ENCODE measurements at regions not wholly inside any gene's neighbourhood (a gene's known extent, or its start where the extent isn't known, plus 50 kb on each side); places are given as distances from the start of the nearest gene placed in this dataset.

DNA sequence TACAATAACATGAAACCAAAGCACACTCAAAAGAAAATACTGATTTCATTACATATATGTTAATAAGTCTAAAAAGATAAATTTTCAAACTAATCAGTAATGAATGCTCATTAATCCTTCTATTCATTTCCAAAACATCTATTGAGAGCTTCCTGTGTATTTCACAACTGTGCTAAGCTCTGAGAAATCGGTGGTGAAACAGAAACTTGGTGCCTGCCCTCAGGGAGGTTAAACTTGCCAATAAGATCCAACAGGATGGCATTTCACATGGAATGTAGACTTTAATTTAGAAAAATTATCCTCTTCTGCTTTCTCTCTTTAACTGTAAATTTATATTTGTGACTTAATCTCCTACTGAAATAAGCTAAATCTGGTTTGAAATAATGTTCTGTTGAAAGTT, 70.9 kb upstream of the SLC38A4 start:
- DNase-seq (ENCODE audit: low spot score) (no peak), FAIRE-seq (no peak), ATAC-seq (no peak)
- ChIA-PET CTCF (ENCODE audit: low intra/inter-chr PET ratio, low total read pairs) (no interaction called here), POLR2A (no interaction called here)
- intact Hi-C loops (cut with micrococcal nuclease; ENCODE audit: unreplicated experiment), result no loop called here
- no peak overlapping the region for H3K4me2 ChIP-seq (ENCODE audit: low read depth, low read length)
- in situ Hi-C loops (cut with HindIII; ENCODE audit: extremely low pct_ligation_motif_present, low pct_unique_long_range_greater_than_20kb), result no loop called here
- H3K9me3 ChIP-seq (ENCODE audit: low read length), result no peaks in the 10 kb centered on the region
- H3K27ac ChIP-seq (ENCODE audit: extremely low read length, insufficient read depth, low read length), result no peak overlapping the region
- no peaks in the 10 kb centered on the region for H3K4me1 ChIP-seq (ENCODE audit: insufficient read depth, low read length)
- no peak overlapping the region for H2AFZ ChIP-seq (ENCODE audit: low read length)
- no peaks in the 10 kb centered on the region; a peak in 1 of 5 replicates for H3K27me3 ChIP-seq (ENCODE audit: control insufficient read depth in 1 of 2, insufficient read depth in 2 of 2, low read length in 2 of 2)
- no peaks in the 10 kb centered on the region for H3K79me2 ChIP-seq (ENCODE audit: insufficient read depth, low read length)
- H3K36me3 ChIP-seq (replicated peaks in 1 of 2; ENCODE audit: control insufficient read depth in 1 of 2, insufficient read depth in 2 of 2, low read length in 2 of 2), result no peaks in the 10 kb centered on the region
- no peak overlapping the region for H3K9ac ChIP-seq (ENCODE audit: insufficient read depth, low read depth, low read length)
- H4K20me1 ChIP-seq (ENCODE audit: insufficient read depth, low read length), result no peaks in the 10 kb centered on the region
- no peak overlapping the region for H3K4me3 ChIP-seq (replicated peaks in 1 of 3; ENCODE audit: insufficient read depth in 1 of 3, low read depth in 2 of 3, low read length in 3 of 3)
- no peak for TF ChIP-seq MAFF (IDR thresholded peaks at IDR 0.05; ENCODE audit: low read depth, low read length)
- TF ChIP-seq ZNF607 (CRISPR knock-in tag; IDR thresholded peaks at IDR 0.05; ENCODE audit: borderline replicate concordance), result no peak
- no peak for TF ChIP-seq ZNF282 (IDR thresholded peaks at IDR 0.05; ENCODE audit: partially characterized antibody)
- no peak for TF ChIP-seq ZNF275 (CRISPR knock-in tag; IDR thresholded peaks at IDR 0.05; ENCODE audit: borderline replicate concordance)
- TF ChIP-seq ZNF33A (CRISPR knock-in tag; IDR thresholded peaks at IDR 0.05; ENCODE audit: borderline replicate concordance), result no peak
- no peak for TF ChIP-seq NFYB (CRISPR knock-in tag; IDR thresholded peaks at IDR 0.05)
- no peak for TF ChIP-seq STAG1 (CRISPR knock-in tag; IDR thresholded peaks at IDR 0.05)
- WGBS (ENCODE audit: low lambda C conversion rate), result 0% methylated on average over 1 of the region's 1 CpG
- BruUV-seq (replicated peaks), result no TSS peak

DNA sequence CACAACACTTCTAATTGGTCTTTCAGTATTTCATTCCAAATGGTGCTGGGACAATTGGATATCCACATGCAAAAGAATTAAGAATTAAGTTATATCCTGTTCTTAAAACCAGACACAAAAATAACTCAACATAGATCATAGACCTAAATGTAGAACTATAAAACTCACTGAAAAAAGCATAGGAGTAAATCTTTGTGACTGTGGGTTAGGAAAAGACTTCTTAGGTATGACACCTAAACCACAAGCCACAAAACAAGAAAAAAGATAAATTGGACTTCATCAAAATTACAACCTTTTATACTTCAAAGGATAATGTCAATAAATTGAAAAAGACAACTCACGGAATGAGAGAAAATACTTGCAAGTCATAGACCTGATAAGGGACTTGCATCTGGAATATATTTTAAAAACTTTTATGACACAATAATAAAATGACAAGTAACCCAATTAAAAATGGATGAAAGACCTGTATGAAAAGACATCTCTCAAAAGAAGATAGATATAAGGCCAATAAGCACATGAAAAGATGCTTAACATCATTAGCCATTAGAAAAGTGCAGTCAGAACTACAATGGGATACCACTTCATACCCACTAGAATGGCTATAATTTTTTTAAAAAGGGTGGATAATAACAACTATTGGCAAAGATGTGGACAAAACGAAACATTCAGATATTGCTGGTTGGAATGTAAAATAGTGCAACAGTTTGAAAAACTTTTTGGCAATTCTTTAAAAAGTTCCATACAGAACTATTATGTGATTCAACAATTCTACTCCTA, 72.5 kb upstream of the SLC38A4 start:
- no peak overlapping the region for H3K27ac ChIP-seq (ENCODE audit: extremely low read length, insufficient read depth, low read length)
- intact Hi-C loops (cut with micrococcal nuclease; ENCODE audit: unreplicated experiment), result no loop called here
- CTCF ChIA-PET (ENCODE audit: low intra/inter-chr PET ratio, low total read pairs), result no interaction called here
- TF ChIP-seq, protein P1, sequence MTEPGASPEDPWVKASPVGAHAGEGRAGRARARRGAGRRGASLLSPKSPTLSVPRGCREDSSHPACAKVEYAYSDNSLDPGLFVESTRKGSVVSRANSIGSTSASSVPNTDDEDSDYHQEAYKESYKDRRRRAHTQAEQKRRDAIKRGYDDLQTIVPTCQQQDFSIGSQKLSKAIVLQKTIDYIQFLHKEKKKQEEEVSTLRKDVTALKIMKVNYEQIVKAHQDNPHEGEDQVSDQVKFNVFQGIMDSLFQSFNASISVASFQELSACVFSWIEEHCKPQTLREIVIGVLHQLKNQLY (CRISPR knock-in tag; IDR thresholded peaks at IDR 0.05), result no peak
- TF ChIP-seq IRF9 (CRISPR knock-in tag; IDR thresholded peaks at IDR 0.05; ENCODE audit: borderline replicate concordance), result no peak
- TF ChIP-seq HMG20B (CRISPR knock-in tag; conservative IDR thresholded peaks at IDR 0.05), result no peak
- no peak for TF ChIP-seq ZNF772 (CRISPR knock-in tag; IDR thresholded peaks at IDR 0.05)
- TF ChIP-seq TEAD3 (CRISPR knock-in tag; optimal IDR thresholded peaks at IDR 0.05; ENCODE audit: borderline replicate concordance), result no peak
- no peak for TF ChIP-seq GATAD1 (CRISPR knock-in tag; IDR thresholded peaks at IDR 0.05)
- no peak for TF ChIP-seq SP2 (CRISPR knock-in tag; IDR thresholded peaks at IDR 0.05)
- TF ChIP-seq RFXANK (CRISPR knock-in tag; IDR thresholded peaks at IDR 0.05), result no peak
- no peak for TF ChIP-seq CEBPG (CRISPR knock-in tag; IDR thresholded peaks at IDR 0.05)
- no peak for TF ChIP-seq ZMYM3 (CRISPR knock-in tag; IDR thresholded peaks at IDR 0.05)
- no peak for TF ChIP-seq MXI1 (IDR thresholded peaks at IDR 0.05; ENCODE audit: borderline replicate concordance, low read depth, low read length)
- no peak for TF ChIP-seq ZNF460 (CRISPR knock-in tag; IDR thresholded peaks at IDR 0.05; ENCODE audit: borderline replicate concordance)

More for the DNA sequence above, 72.5 kb upstream of the SLC38A4 start:
- H2AFZ ChIP-seq (ENCODE audit: low read length), result no peak overlapping the region
- in situ Hi-C loops (cut with HindIII; ENCODE audit: extremely low pct_ligation_motif_present, low pct_unique_long_range_greater_than_20kb), result no loop called here
- no peaks in the 10 kb centered on the region for H3K79me2 ChIP-seq (ENCODE audit: insufficient read depth, low read length)
- FAIRE-seq (no peak), ATAC-seq (no peak), DNase-seq (ENCODE audit: low spot score) (no peak)
- no peak overlapping the region for H3K4me3 ChIP-seq (replicated peaks in 1 of 3; ENCODE audit: insufficient read depth in 1 of 3, low read depth in 2 of 3, low read length in 3 of 3)
- H3K27me3 ChIP-seq (ENCODE audit: control insufficient read depth in 1 of 2, insufficient read depth in 2 of 2, low read length in 2 of 2), result no peaks in the 10 kb centered on the region
- no peak overlapping the region for H3K4me2 ChIP-seq (ENCODE audit: low read depth, low read length)
- H3K4me1 ChIP-seq (ENCODE audit: insufficient read depth, low read length), result no peaks in the 10 kb centered on the region
- 22% methylated on average over 2 of the region's 2 CpGs for WGBS (ENCODE audit: low lambda C conversion rate)
- no peaks in the 10 kb centered on the region for H4K20me1 ChIP-seq (ENCODE audit: insufficient read depth, low read length)
- no peaks in the 10 kb centered on the region for H3K9me3 ChIP-seq (ENCODE audit: low read length)
- no TSS peak for BruUV-seq (replicated peaks)
- POLR2A ChIA-PET, result no interaction called here
- no peak overlapping the region for H3K9ac ChIP-seq (ENCODE audit: insufficient read depth, low read depth, low read length)
- H3K36me3 ChIP-seq (replicated peaks in 1 of 2; ENCODE audit: control insufficient read depth in 1 of 2, insufficient read depth in 2 of 2, low read length in 2 of 2), result no peaks in the 10 kb centered on the region

All from HepG2 (cell line).